Endothelial cell (in vitro differentiated cells): ENCODE measurements at regions not wholly inside any gene's neighbourhood (a gene's known extent, or its start where the extent isn't known, plus 50 kb on each side); places are given as distances from the start of the nearest gene placed in this dataset.

Experiments used
- DNase-seq: peaks from one replicate; pipeline ENCODE4 v3.0.0; 2021; ENCODE audit warnings: low spot score
- H3K27ac Mint-ChIP-seq: one replicate; pipeline ENCODE4 v1.8.0; 2021; ENCODE audit warnings: mixed read lengths, inconsistent platforms; ENCODE audit not compliant: unreplicated experiment
- H3K27me3 Mint-ChIP-seq: one replicate; pipeline ENCODE4 v1.8.0; 2021; ENCODE audit warnings: mild to moderate bottlenecking, moderate library complexity, mixed read lengths, inconsistent platforms; ENCODE audit not compliant: unreplicated experiment
- H3K36me3 Mint-ChIP-seq: one replicate; pipeline ENCODE4 v1.8.0; 2021; ENCODE audit warnings: mild to moderate bottlenecking, low read depth, mixed read lengths, inconsistent platforms; ENCODE audit not compliant: unreplicated experiment
- H3K4me1 Mint-ChIP-seq: one replicate; pipeline ENCODE4 v1.8.0; 2021; ENCODE audit warnings: mild to moderate bottlenecking, mixed read lengths, inconsistent platforms; ENCODE audit not compliant: unreplicated experiment
- H3K4me3 Mint-ChIP-seq: one replicate; pipeline ENCODE4 v1.8.0; 2021; ENCODE audit warnings: mild to moderate bottlenecking, mixed read lengths, inconsistent platforms; ENCODE audit not compliant: unreplicated experiment
- H3K9me3 Mint-ChIP-seq: one replicate; pipeline ENCODE4 v1.8.0; 2021; ENCODE audit warnings: mixed read lengths, inconsistent platforms; ENCODE audit not compliant: unreplicated experiment
- CTCF ChIP-seq: fragments of 200-600 bp; sonication (generic); IDR thresholded peaks from one replicate; pipeline ENCODE4 v1.5.0; 2021; ENCODE audit warnings: antibody characterized with exemption; ENCODE audit not compliant: unreplicated experiment

GRCh38 chr2:21230140-21230539 is 106.4 kb downstream of the TDRD15 start:
- H3K27me3 Mint-ChIP-seq = peaks cover 9% of the 10 kb centered on the region
- no peaks in the 10 kb centered on the region for H3K36me3 Mint-ChIP-seq
- DNase-seq = no peak

GRCh38 chr2:21231985-21232384 is 108.2 kb downstream of the TDRD15 start:
- Mint-ChIP-seq H3K27me3 (peaks cover 9% of the 10 kb centered on the region), H3K4me3 (no peak overlapping the region), H3K36me3 (no peaks in the 10 kb centered on the region), H3K4me1 (peaks cover 47% of the 10 kb centered on the region), H3K27ac (peak overlapping the region; percentile 62), H3K9me3 (no peaks in the 10 kb centered on the region)
- TF ChIP-seq CTCF = no peak
- no peak for DNase-seq

More at GRCh38 chr2:21230140-21230539, 106.4 kb downstream of the TDRD15 start:
- Mint-ChIP-seq H3K4me3 (peak overlapping the region; percentile 7), H3K27ac (no peak overlapping the region), H3K9me3 (no peaks in the 10 kb centered on the region), H3K4me1 (peaks cover 47% of the 10 kb centered on the region)
- no peak for TF ChIP-seq CTCF

GRCh38 chr2:21233194-21233593 is 109.4 kb downstream of the TDRD15 start:
- TF ChIP-seq CTCF = no peak
- no peaks in the 10 kb centered on the region for H3K9me3 Mint-ChIP-seq

GRCh38 chr2:21234001-21234400 is 110.2 kb downstream of the TDRD15 start:
- no peak for DNase-seq
- no peak overlapping the region for H3K4me3 Mint-ChIP-seq

More at GRCh38 chr2:21233194-21233593, 109.4 kb downstream of the TDRD15 start:
- Mint-ChIP-seq H3K27me3 (peaks cover 7% of the 10 kb centered on the region), H3K4me3 (no peak overlapping the region), H3K27ac (no peak overlapping the region), H3K4me1 (peaks cover 42% of the 10 kb centered on the region), H3K36me3 (no peaks in the 10 kb centered on the region)
- no peak for DNase-seq

More at GRCh38 chr2:21234001-21234400, 110.2 kb downstream of the TDRD15 start:
- TF ChIP-seq CTCF = no peak
- Mint-ChIP-seq H3K27me3 (peaks cover 7% of the 10 kb centered on the region), H3K4me1 (peaks cover 37% of the 10 kb centered on the region), H3K9me3 (no peaks in the 10 kb centered on the region), H3K27ac (no peak overlapping the region), H3K36me3 (peaks cover 3% of the 10 kb centered on the region)
